OCI-LY1 (cell line): ENCODE measurements at regions not wholly inside any gene's neighbourhood (a gene's known extent, or its start where the extent isn't known, plus 50 kb on each side); places are given as distances from the start of the nearest gene placed in this dataset.

ENCODE experiments used
- H2AFZ ChIP-seq: fragments of 200-600 bp; sonication (generic), shearing (Covaris generic); 2 replicates; pipeline ENCODE4 v1.6.0; 2014; ENCODE audit warnings: antibody characterized with exemption, mild to moderate bottlenecking, low read length
- H3F3A ChIP-seq: fragments of 200-600 bp; sonication (generic), shearing (Covaris generic); 2 replicates; pipeline ENCODE4 v1.6.0; 2014; ENCODE audit warnings: mild to moderate bottlenecking, antibody characterized with exemption, low read length, moderate library complexity; ENCODE audit not compliant: insufficient read depth
- H3K27ac ChIP-seq: fragments of 200-600 bp; sonication (generic); 2 replicates; pipeline ENCODE4 v1.5.1; 2014; ENCODE audit warnings: low read length, mixed run types, mild to moderate bottlenecking, low read depth; ENCODE audit not compliant: poor library complexity, severe bottlenecking
- H3K27me3 ChIP-seq: fragments of 200-600 bp; sonication (generic); 2 replicates; pipeline ENCODE4 v1.6.0; 2014; ENCODE audit warnings: antibody characterized with exemption, mild to moderate bottlenecking, low read length, moderate library complexity; ENCODE audit not compliant: insufficient read depth
- H3K36me3 ChIP-seq: fragments of 200-600 bp; sonication (generic); 2 replicates; pipeline ENCODE4 v1.6.1; 2014; ENCODE audit warnings: mild to moderate bottlenecking, antibody characterized with exemption, low read length, moderate library complexity, mixed read lengths; ENCODE audit not compliant: insufficient read depth
- H3K4me1 ChIP-seq: fragments of 200-600 bp; sonication (generic); 2 replicates; pipeline ENCODE4 v1.5.1; 2014; ENCODE audit warnings: mild to moderate bottlenecking, low read length, moderate library complexity; ENCODE audit not compliant: insufficient read depth, severe bottlenecking
- H3K4me2 ChIP-seq: fragments of 200-600 bp; sonication (generic), shearing (Covaris generic); 2 replicates; pipeline ENCODE4 v1.6.1; 2014; ENCODE audit warnings: low read length
- H3K4me3 ChIP-seq: fragments of 200-600 bp; sonication (generic); 2 replicates; pipeline ENCODE4 v1.5.1; 2014; ENCODE audit warnings: low read length, low read depth, mild to moderate bottlenecking, mixed read lengths; ENCODE audit not compliant: poor library complexity, severe bottlenecking
- H3K79me2 ChIP-seq: fragments of 200-600 bp; shearing (Covaris generic); 2 replicates; pipeline ENCODE4 v1.6.1; 2016; ENCODE audit warnings: mixed run types, low read length, mixed read lengths; ENCODE audit not compliant: insufficient read depth
- H3K9ac ChIP-seq: fragments of 200-600 bp; sonication (generic), shearing (Covaris generic); 2 replicates; pipeline ENCODE4 v1.6.1; 2014; ENCODE audit warnings: mild to moderate bottlenecking, low read length, mixed read lengths
- H3K9me2 ChIP-seq: fragments of 200-600 bp; sonication (generic), shearing (Covaris generic); 2 replicates; pipeline ENCODE4 v1.6.1; 2014; ENCODE audit warnings: low read depth, mild to moderate bottlenecking, low read length, mixed read lengths
- H3K9me3 ChIP-seq: fragments of 200-600 bp; shearing (Covaris generic); 2 replicates; pipeline ENCODE4 v1.6.1; 2014; ENCODE audit warnings: low read length, mixed read lengths
- H4K20me1 ChIP-seq: fragments of 200-600 bp; sonication (generic), shearing (Covaris generic); 2 replicates; pipeline ENCODE4 v1.6.0; 2016; ENCODE audit warnings: mild to moderate bottlenecking, low read length; ENCODE audit not compliant: insufficient read depth
- EZH2 ChIP-seq: fragments of 200-600 bp; sonication (generic), shearing (Covaris generic); IDR thresholded peaks from 2 replicates; pipeline ENCODE4 v1.8.0; 2017; ENCODE audit warnings: borderline replicate concordance, mixed run types, mild to moderate bottlenecking, antibody characterized with exemption, low read length, moderate library complexity, mixed read lengths
- TF ChIP-seq, protein P1 (sequence below): fragments of 200-600 bp; sonication (generic), shearing (Covaris generic); IDR thresholded peaks from 2 replicates; pipeline ENCODE4 v1.5.1; 2017; ENCODE audit warnings: mild to moderate bottlenecking, antibody characterized with exemption, low read length, moderate library complexity, mixed read lengths

DNA sequence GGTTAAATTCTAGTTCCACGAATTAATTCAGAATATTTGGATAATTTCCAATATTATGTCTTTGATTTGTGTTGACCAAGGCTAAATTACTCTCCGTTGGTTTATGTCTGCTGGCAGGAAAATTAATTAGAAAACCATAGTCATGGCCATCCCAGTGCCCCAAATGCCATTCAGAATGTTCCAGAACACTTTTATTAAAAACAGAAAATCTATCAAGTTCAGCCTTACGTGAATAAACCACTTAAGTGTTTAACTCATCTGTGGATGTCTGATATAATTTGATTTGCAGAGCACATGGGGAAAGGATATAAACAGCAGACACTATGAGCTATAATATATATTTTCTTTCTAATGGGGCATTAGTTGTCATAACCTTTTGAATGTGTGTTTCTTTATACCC, 480.7 kb downstream of the MRPL39 start:
- no peaks in the 10 kb centered on the region for H3F3A ChIP-seq
- no peak for TF ChIP-seq EZH2
- TF ChIP-seq, protein P1, sequence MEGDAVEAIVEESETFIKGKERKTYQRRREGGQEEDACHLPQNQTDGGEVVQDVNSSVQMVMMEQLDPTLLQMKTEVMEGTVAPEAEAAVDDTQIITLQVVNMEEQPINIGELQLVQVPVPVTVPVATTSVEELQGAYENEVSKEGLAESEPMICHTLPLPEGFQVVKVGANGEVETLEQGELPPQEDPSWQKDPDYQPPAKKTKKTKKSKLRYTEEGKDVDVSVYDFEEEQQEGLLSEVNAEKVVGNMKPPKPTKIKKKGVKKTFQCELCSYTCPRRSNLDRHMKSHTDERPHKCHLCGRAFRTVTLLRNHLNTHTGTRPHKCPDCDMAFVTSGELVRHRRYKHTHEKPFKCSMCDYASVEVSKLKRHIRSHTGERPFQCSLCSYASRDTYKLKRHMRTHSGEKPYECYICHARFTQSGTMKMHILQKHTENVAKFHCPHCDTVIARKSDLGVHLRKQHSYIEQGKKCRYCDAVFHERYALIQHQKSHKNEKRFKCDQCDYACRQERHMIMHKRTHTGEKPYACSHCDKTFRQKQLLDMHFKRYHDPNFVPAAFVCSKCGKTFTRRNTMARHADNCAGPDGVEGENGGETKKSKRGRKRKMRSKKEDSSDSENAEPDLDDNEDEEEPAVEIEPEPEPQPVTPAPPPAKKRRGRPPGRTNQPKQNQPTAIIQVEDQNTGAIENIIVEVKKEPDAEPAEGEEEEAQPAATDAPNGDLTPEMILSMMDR: no peak
- no peaks in the 10 kb centered on the region for H3K9me2 ChIP-seq
- no peaks in the 10 kb centered on the region for H4K20me1 ChIP-seq
- no peak overlapping the region for H3K9ac ChIP-seq
- no peaks in the 10 kb centered on the region for H3K36me3 ChIP-seq
- H3K79me2 ChIP-seq: no peaks in the 10 kb centered on the region
- H2AFZ ChIP-seq: no peak overlapping the region
- H3K4me1 ChIP-seq: no peaks in the 10 kb centered on the region
- H3K27me3 ChIP-seq: no peaks in the 10 kb centered on the region
- no peak overlapping the region for H3K4me3 ChIP-seq
- no peak overlapping the region for H3K4me2 ChIP-seq
- H3K9me3 ChIP-seq: no peaks in the 10 kb centered on the region
- H3K27ac ChIP-seq: no peak overlapping the region

DNA sequence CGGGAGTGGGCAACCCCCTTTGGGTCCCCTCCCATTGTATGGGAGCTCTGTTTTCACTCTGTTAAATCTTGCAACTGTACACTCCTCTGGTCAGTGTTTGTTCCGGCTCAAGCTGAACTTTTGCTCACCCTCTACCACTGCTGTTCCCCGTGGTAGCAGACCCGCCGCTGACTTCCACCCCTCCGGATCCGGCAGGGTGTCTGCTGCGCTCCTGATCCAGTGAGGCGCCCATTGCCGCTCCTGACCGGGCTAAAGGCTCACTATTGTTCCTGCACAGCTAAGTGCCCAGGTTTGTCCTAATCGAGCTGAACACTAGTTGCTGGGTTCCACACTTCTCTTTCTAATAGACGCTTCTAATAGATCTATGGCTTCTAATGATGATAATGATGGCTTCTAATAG, 488.6 kb downstream of the MRPL39 start:
- H4K20me1 ChIP-seq: no peaks in the 10 kb centered on the region
- H3F3A ChIP-seq: no peaks in the 10 kb centered on the region
- no peaks in the 10 kb centered on the region for H3K4me1 ChIP-seq
- no peak overlapping the region for H3K9ac ChIP-seq
- TF ChIP-seq, protein P1: no peak
- TF ChIP-seq EZH2: no peak
- no peaks in the 10 kb centered on the region for H3K9me3 ChIP-seq
- no peak overlapping the region for H3K27ac ChIP-seq
- H3K36me3 ChIP-seq: no peaks in the 10 kb centered on the region
- no peak overlapping the region for H3K4me3 ChIP-seq
- H3K9me2 ChIP-seq: no peaks in the 10 kb centered on the region
- H3K79me2 ChIP-seq: no peaks in the 10 kb centered on the region
- no peaks in the 10 kb centered on the region for H3K27me3 ChIP-seq
- H3K4me2 ChIP-seq: no peak overlapping the region
- H2AFZ ChIP-seq: no peak overlapping the region

DNA sequence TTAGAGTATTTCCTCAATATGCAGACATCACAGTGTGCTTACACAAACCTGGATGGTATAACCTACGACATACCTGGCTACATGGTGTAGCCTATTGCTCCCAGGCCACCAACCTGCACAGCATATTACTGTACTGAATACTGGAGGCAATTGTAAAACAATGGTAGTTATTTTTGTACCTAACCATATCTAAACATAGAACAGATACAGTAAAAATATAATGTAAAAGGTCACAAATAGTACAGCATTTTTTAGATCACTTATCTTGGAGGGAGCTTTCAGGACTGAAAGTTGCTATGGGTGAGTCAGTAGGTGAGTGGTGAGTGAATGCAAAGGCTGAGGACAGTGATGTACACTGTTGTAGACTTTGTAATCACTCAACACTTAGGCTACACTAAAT, 492.3 kb downstream of the MRPL39 start:
- no peak overlapping the region for H3K4me3 ChIP-seq
- H3K4me1 ChIP-seq: no peaks in the 10 kb centered on the region
- no peaks in the 10 kb centered on the region for H3K36me3 ChIP-seq
- H4K20me1 ChIP-seq: no peaks in the 10 kb centered on the region
- no peak overlapping the region for H3K27ac ChIP-seq
- H2AFZ ChIP-seq: no peak overlapping the region
- H3K9ac ChIP-seq: no peak overlapping the region
- no peaks in the 10 kb centered on the region for H3K9me2 ChIP-seq
- TF ChIP-seq EZH2: no peak
- TF ChIP-seq, protein P1: no peak
- no peaks in the 10 kb centered on the region for H3K27me3 ChIP-seq
- no peak overlapping the region for H3K4me2 ChIP-seq
- H3K9me3 ChIP-seq: no peaks in the 10 kb centered on the region
- no peaks in the 10 kb centered on the region for H3K79me2 ChIP-seq
- no peaks in the 10 kb centered on the region for H3F3A ChIP-seq
